DMS 273 (cell line): ENCODE measurements at regions not wholly inside any gene's neighbourhood (a gene's known extent, or its start where the extent isn't known, plus 50 kb on each side); places are given as distances from the start of the nearest gene placed in this dataset.
A peak's percentile ranks its signal among the peaks of the same experiment; 100 is the strongest.
"Not testable (repeated sequence)": the region's sequence is repeated elsewhere in the genome, so short reads cannot be mapped to it uniquely, and the experiment has no call there.

Source experiments
- DNase-seq: peaks from one replicate; lab custom pipeline; 2025; ENCODE audit not compliant: unreplicated experiment; lab: John Stamatoyannopoulos, UW

GRCh38 chr4:42282081-42282901 lies 115.0 kb upstream of the SHISA3 start:
- DNase-seq: peak; percentile 89

DNA sequence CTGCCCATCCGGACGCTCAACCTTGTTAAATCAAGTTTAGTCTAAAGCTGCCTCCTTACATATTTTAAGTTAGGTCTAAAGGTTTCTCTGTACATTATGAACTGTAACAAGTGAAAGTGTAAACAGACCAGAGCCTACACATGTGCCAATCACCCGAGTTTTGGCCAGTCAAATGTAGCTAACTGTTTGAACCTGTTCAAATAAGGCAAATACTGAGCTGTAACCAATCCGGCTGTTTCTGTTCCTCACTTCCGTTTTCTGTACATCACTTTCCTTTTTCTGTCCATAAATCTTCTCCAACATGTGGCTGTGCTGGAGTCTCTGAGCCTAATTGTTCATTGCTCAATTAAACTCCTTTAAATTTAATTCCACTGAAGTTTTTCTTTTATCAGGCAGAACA lies 113.3 kb upstream of the SHISA3 start:
- no peak for DNase-seq

DNA sequence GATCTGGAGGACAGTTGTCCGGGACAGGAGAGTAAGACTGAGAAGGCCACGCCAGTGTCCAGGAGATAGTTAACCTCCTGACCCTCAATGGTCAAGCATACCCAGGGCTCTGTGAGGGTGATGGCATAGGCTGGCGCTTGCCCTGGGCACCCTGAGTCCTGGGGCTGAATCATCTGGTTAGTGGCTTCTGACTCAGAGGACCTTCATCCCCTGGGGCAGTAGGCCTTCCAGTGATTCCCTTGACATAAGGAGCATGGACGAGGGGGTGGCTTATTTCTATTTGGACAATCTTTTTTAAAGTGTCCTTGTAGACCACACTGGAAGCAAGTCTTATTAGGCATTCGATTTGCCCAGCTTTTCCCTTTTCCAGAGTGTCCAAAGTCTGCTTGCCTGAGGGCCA lies 108.4 kb upstream of the SHISA3 start:
- DNase-seq: not testable (repeated sequence)

DNA sequence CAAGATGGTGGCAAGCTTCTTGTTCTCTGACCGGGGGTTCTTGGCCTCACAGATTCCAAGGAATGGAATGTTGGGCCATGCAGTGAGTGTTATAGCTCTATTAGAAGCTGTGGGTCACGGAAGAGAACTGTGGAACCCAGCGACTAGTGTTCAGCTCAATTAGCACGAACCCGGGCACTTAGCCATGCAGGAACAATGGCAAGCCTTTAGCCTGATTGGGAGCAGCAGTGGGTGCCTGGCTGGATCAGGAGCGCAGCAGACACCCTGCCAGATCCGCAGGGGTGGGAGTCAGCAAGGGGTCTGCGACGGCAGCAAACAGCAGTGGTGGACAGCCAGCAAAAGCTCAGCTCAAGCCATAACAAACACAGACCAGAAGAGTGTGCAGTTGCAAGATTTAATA lies 105.1 kb upstream of the SHISA3 start:
- DNase-seq: not testable (repeated sequence)

DNA sequence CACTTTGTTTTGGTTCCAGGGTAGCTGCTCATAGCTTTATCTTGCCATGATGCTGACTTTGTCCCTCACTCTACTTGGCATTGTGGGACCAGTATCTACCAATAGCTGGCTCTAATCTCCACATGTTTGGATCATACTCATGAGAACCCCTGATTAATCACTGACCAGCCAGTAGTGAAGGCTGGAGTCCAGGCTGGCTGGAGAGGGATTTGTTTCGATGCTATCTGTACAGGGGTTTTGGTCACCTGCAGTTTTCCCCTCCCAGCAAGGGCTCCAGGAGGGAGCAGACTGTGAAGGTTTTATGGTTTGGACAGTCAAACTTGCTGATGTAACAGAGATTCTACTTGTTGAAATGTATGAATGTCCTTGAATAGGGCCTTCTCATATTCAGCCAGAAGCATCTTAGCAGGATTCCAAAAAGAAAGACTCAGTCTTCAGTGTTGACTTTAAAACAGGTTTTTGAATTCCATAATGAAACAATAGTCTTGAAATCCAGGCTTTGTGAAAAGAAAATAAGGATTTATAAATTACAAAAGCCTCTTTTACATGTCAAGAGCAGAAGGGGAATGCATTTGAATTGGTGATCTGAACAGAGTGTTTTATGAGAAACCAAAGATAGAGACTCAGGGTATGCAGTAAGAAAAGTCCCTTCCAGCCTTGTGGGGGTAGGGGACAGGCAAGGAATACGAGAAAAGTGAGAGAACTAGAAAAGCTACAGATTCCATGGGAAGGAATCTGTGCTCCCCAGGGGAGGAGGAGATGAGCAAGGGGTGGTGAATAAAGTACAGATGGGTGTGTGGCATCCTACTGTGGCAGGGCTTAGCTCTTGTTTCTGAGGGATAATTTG lies 103.1 kb upstream of the SHISA3 start:
- no peak for DNase-seq

GRCh38 chr4:42296196-42296595 lies 101.1 kb upstream of the SHISA3 start:
- no peak for DNase-seq

- DNase-seq: peak; percentile 72
These were observed 94.9 kb upstream of the SHISA3 start for GRCh38 chr4:42302348-42302747.

GRCh38 chr4:42306221-42307109 lies 90.8 kb upstream of the SHISA3 start:
- DNase-seq: peak; percentile 28

DNA sequence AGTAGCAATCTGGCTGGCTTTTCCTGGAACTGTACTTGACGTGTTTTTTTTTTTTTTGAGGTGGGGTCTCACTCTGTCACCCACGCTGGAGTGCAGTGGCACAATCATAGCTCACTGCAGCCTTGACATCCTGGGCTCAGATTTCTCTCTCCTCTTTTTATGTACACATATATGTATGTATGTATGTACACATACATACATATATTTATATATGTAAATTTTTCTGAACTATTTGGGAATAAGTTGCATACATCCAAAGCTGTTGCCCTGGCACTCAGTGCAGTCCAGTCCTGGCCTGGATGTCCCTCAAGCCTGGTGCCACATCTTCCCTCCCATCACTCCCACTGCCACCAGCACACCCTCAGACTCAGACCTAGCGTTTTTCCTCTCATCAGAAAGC lies 89.0 kb upstream of the SHISA3 start:
- DNase-seq: no peak

DNA sequence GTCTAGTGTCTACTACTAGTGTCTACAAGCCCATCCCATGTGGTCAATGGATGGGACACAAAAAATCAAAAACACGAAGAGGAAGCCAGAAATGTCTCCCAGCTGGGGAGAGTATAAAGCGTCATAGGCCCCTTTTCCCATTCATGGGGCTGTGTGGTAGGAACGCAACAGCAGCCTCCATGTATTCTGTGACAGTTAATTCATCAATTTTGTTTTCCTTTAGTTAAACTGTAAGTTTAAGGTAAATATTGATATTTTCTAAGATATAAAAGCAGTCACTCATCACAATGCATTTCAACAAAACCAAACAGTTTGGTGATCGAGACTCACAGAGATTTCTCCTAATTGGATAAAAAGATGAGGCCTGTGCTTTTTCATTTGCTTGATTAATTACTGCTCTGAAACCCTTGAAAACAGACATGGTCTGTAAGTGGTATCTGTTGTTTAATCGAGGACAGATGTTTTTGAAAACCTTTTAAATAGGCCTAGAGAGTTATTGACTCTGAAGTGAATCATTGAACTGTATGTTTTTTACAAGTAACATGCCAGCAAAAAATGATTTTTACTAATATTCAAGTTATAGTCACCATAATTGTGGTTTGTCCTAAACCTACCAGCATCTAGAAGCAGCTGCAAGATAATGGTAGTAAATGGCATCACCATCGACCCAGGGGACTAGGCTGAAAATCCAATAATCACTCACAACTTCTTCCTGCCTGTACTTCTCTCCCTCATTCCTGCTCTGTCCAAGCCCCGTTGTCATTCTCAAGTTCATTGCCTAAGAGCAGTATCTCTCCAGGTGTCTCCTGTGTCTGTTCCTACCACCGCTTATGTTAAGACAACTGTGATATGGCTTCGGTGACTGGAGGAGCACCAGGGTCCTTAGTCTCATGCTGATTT lies 87.7 kb upstream of the SHISA3 start:
- DNase-seq: no peak

GRCh38 chr4:42310358-42310757 lies 86.9 kb upstream of the SHISA3 start:
- no peak for DNase-seq

- no peak for DNase-seq
These were observed 86.5 kb upstream of the SHISA3 start for GRCh38 chr4:42310806-42311205.

- DNase-seq: no peak
These were observed 85.7 kb upstream of the SHISA3 start for GRCh38 chr4:42311591-42311990.

GRCh38 chr4:42313420-42313819 lies 83.9 kb upstream of the SHISA3 start:
- not testable (repeated sequence) for DNase-seq

DNA sequence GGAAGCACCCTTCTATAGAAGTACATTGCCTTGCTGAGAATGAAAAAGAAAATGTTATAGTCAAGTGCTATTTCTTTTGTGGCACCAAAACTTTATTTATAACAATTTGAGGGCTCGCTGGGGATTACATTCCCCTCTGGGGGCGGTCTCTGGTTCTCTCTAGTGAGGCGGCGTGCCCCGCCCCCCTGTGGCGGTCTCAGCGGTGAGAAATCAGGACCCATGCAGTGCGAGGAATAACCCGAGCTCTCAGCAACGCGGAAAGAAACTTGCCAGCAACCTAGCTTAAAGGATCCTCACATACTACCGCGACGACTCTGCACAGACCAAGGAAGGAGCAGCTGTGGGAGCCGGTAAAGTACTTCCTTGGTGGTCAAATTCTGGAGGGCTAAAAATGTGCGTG lies 83.4 kb upstream of the SHISA3 start:
- DNase-seq: no peak

- DNase-seq: no peak
These were observed 82.1 kb upstream of the SHISA3 start for GRCh38 chr4:42315231-42315630.

DNA sequence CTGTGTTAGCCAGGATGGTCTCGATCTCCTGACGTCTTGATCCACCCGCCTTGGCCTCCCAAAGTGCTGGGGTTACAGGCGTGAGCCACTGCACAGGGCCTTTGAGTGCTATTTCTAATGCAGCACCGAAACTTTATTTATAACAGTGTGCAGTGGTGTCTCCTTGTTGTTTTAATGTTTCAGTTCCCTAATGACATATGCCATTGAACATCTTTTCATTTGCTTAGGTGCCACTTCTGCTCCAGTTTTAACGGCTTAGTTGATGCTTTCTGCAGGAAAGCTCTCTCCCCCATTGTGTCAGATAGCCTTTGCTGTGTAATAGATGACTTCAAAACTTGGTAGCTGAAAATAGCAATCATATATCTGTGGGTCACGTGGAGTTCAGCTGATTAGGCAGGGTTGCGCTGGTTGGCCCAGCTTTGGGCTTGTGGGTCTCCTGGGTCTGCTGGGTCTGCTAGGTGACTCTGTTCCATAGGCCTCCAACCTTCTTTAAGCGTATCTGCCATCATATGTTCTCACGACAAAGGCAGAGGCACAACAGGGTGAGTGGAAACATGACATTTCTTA lies 76.4 kb upstream of the SHISA3 start:
- no peak for DNase-seq

GRCh38 chr4:42326040-42326439 lies 71.2 kb upstream of the SHISA3 start:
- DNase-seq: no peak

DNA sequence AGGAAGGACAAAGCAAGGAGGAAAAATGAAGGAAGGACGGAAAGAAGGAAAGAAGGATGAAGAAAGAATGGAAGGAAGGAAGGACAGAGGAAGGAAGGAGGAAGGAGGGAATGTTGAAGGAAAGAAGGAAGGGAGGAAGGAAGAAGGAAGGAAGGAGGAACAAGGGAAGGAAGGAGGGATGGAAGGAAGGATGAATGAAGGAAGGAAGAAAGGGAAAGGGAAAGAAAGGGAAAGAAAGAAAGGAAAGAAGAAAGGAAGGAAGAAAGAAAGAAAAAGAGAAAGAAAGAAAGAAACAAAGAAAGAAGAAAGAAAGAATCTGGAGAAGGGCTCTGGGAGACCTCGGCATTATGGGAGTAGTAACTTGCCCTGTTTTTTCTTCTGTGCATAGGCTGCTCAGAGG lies 70.8 kb upstream of the SHISA3 start:
- DNase-seq: no peak

DNA sequence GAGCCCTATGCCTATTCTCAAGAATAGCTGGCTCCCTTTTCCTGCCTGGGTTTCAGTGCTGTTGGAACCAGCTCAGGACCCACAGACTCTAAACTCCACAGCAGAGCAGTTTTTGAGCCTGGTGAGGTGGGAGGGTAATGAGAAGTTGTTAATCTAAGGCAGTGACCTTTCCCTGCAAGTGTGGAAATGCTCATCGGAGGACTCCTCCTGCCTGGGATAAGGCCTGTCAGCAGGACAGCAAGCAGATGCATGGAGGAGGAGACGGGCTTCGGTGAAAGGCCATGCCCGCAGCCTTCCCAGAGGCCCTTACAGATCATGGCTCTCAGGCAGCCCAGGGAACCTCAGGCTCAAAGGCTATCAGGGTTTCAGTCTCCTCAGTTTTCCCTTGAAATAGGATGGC lies 70.0 kb upstream of the SHISA3 start:
- no peak for DNase-seq
